ENCODE measurements at regions not wholly inside any gene's neighbourhood (a gene's known extent, or its start where the extent isn't known, plus 50 kb on each side); places are given as distances from the start of the nearest gene placed in this dataset.
A peak's percentile ranks its signal among the peaks of the same experiment; 100 is the strongest.

GRCh38 chr6:8275667-8276066, 159.7 kb downstream of the SLC35B3 start:
- no peak for DNase-seq

- no peak for DNase-seq
These were observed 161.1 kb downstream of the SLC35B3 start for GRCh38 chr6:8274226-8274625.

- no peak for DNase-seq
These were observed 165.4 kb downstream of the SLC35B3 start for GRCh38 chr6:8269872-8270454.

GRCh38 chr6:8269094-8269493, 166.3 kb downstream of the SLC35B3 start:
- DNase-seq = no peak

GRCh38 chr6:8268606-8269005, 166.3 kb upstream of the EEF1E1 start:
- no peak for DNase-seq

- no peak for DNase-seq
These were observed 165.8 kb upstream of the EEF1E1 start for GRCh38 chr6:8268156-8268555.

- no peak for DNase-seq
These were observed 158.3 kb upstream of the EEF1E1 start for GRCh38 chr6:8260610-8261009.

GRCh38 chr6:8246403-8246802, 144.1 kb upstream of the EEF1E1 start:
- DNase-seq = no peak

GRCh38 chr6:8245726-8246125, 143.4 kb upstream of the EEF1E1 start:
- DNase-seq = no peak

GRCh38 chr6:8243475-8243874, 141.1 kb upstream of the EEF1E1 start:
- no peak for DNase-seq

- no peak for DNase-seq
These were observed 140.5 kb upstream of the EEF1E1 start for GRCh38 chr6:8242885-8243284.

- DNase-seq = no peak
These were observed 138.0 kb upstream of the EEF1E1 start for GRCh38 chr6:8240301-8240700.

GRCh38 chr6:8238773-8239683, 136.7 kb upstream of the EEF1E1 start:
- no peak for DNase-seq

GRCh38 chr6:8237668-8238067, 135.3 kb upstream of the EEF1E1 start:
- DNase-seq = no peak

GRCh38 chr6:8236956-8237355, 134.6 kb upstream of the EEF1E1 start:
- DNase-seq = no peak

- DNase-seq = no peak
These were observed 132.0 kb upstream of the EEF1E1 start for GRCh38 chr6:8234321-8234720.

- no peak for DNase-seq
These were observed 129.6 kb upstream of the EEF1E1 start for GRCh38 chr6:8231956-8232355.

GRCh38 chr6:8229915-8230756, 127.8 kb upstream of the EEF1E1 start:
- no peak for DNase-seq

- DNase-seq = no peak
These were observed 122.8 kb upstream of the EEF1E1 start for GRCh38 chr6:8225113-8225512.

GRCh38 chr6:8223678-8224077, 121.3 kb upstream of the EEF1E1 start:
- DNase-seq = no peak

- DNase-seq = peak in 1 of 5 experiments; percentile 43
These were observed 117.1 kb upstream of the EEF1E1 start for GRCh38 chr6:8219352-8219943.

GRCh38 chr6:8218861-8219260, 116.5 kb upstream of the EEF1E1 start:
- no peak for DNase-seq

- DNase-seq = no peak
These were observed 113.3 kb upstream of the EEF1E1 start for GRCh38 chr6:8215631-8216030.

All from T-helper 2 cell (primary cell).